Mucosa of rectum (tissue), 2 donors: ENCODE measurements at regions not wholly inside any gene's neighbourhood (a gene's known extent, or its start where the extent isn't known, plus 50 kb on each side); places are given as distances from the start of the nearest gene placed in this dataset.

ENCODE experiments used
- H3K27ac ChIP-seq, 2 donors: one replicate each; pipeline ENCODE4 v1.7.0; 2013; ENCODE audit warnings: inconsistent platforms in 2 of 2, low read depth in 2 of 2, low read length in 2 of 2
- H3K27me3 ChIP-seq, 2 donors: one replicate each; pipeline ENCODE4 v1.7.0; 2013; ENCODE audit warnings: low read length in 2 of 2; ENCODE audit not compliant: control insufficient read depth in 2 of 2, insufficient read depth in 2 of 2
- H3K36me3 ChIP-seq, 2 donors: one replicate each; pipeline ENCODE4 v1.7.0; 2013; ENCODE audit warnings: low read length in 2 of 2; ENCODE audit not compliant: control insufficient read depth in 2 of 2, insufficient read depth in 2 of 2
- H3K4me1 ChIP-seq, 2 donors: one replicate each; pipeline ENCODE4 v1.7.0; 2013; ENCODE audit warnings: low read length in 2 of 2, mild to moderate bottlenecking in 1 of 2; ENCODE audit not compliant: control insufficient read depth in 2 of 2, insufficient read depth in 2 of 2
- H3K4me3 ChIP-seq, 2 donors: one replicate each; pipeline ENCODE4 v1.7.0; 2013; ENCODE audit warnings: low read length in 2 of 2
- H3K9ac ChIP-seq, 2 donors: one replicate each; pipeline ENCODE4 v1.7.0; 2013; ENCODE audit warnings: low read length in 2 of 2, low read depth in 1 of 2, mild to moderate bottlenecking in 1 of 2
- H3K9me3 ChIP-seq, 2 donors: one replicate each; pipeline ENCODE4 v1.7.0; 2013; ENCODE audit warnings: low read length in 2 of 2; ENCODE audit not compliant: control insufficient read depth in 2 of 2
- donor health status: healthy.
- donor health status: Normal muscosa, but diverticular disease.

DNA sequence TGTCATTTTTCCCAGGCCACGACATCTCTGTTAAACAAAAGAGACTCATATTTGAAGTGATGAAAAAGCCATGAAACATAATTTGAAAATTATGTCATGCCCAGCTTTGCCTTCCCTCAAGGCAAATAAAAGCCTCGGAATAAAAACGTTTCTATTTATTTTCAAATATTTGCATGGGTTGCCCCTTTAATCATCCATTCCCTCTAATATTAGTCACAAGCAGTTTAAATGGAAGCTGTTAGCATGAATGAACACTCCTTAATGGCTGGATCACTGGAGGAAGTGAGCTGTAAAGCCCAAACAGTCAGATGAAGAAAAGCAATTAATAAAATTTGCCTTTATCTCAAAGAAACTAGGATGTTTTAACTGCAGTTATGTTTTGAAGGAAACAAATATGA, 69.3 kb upstream of the STMND1 start:
- H3K27ac ChIP-seq: peak overlapping the region; percentile 25 to 49
- H3K36me3 ChIP-seq: no peaks in the 10 kb centered on the region
- peaks cover 0 to 9% of the 10 kb centered on the region in 2 donors for H3K4me1 ChIP-seq
- no peak overlapping the region for H3K4me3 ChIP-seq
- H3K9ac ChIP-seq: no peak overlapping the region
- H3K27me3 ChIP-seq: no peaks in the 10 kb centered on the region
- no peaks in the 10 kb centered on the region for H3K9me3 ChIP-seq

DNA sequence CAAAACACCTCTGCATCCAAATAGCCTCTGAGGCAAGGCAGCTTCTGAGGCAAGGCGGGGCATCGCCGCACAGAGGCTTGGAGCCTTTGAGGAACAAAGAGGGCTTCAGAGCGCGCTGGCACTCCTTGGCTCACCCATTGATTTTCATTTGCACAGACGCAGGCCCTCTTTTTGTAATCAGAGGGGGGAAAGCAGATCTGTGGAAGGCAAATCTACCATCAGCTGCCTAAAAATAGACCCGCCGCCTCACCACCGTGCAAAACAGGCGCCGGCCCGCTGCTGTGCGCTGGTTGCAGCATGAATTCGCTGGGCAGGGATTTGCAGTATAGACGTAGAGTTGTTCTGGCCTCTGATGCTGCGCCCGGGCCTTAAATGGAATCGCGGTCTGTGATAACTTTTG, 69.9 kb upstream of the STMND1 start:
- Histone ChIP-seq H3K4me3 (no peak overlapping the region), H3K9ac (no peak overlapping the region), H3K36me3 (no peaks in the 10 kb centered on the region), H3K27me3 (no peaks in the 10 kb centered on the region), H3K4me1 (peaks cover 0 to 9% of the 10 kb centered on the region in 2 donors), H3K27ac (peak overlapping the region; percentile 5 to 25), H3K9me3 (no peaks in the 10 kb centered on the region)

DNA sequence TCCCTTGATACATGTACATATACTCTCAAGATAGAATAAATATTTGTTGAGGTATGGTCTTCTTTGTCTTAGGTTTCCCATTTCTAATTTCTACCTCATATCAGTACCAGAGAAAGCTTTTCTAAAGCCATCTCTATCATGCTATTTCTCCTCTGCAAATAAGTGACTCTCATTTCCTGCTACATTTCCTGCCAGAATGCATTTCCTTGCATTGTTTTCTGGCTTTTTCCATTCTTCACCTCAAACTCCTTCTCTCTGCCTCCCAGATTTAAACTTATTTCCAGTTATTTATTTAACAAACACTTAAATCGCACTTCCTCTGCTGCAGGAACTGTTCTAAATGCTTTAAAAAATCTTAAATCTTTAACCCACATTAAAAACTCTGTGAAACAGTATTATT, 74.4 kb upstream of the STMND1 start:
- Histone ChIP-seq H3K4me1 (no peaks in the 10 kb centered on the region), H3K27me3 (no peaks in the 10 kb centered on the region), H3K36me3 (no peaks in the 10 kb centered on the region), H3K9ac (no peak overlapping the region), H3K9me3 (no peaks in the 10 kb centered on the region), H3K27ac (no peak overlapping the region), H3K4me3 (no peak overlapping the region)

DNA sequence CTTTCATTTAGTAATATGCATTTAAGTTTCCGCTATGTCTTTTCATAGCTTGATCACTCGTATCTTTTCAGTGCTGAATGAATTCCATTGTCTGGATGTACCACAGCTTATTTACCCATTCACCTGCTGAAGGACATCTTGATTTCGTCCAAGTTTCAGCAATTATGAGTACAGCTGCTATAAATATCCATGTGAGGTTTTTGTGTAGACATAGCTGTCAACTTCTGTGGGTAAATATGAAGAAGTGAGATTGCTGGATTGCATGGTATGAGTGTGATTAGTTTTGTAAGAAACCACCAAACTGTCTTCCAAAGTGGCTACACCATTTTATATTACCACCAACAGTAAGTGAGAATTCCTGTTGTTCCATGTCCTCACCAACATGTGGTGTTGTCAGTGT, 79.2 kb upstream of the STMND1 start:
- Histone ChIP-seq H3K9me3 (no peaks in the 10 kb centered on the region), H3K27me3 (no peaks in the 10 kb centered on the region), H3K9ac (no peak overlapping the region), H3K36me3 (no peaks in the 10 kb centered on the region), H3K4me1 (no peaks in the 10 kb centered on the region), H3K27ac (no peak overlapping the region), H3K4me3 (no peak overlapping the region)

DNA sequence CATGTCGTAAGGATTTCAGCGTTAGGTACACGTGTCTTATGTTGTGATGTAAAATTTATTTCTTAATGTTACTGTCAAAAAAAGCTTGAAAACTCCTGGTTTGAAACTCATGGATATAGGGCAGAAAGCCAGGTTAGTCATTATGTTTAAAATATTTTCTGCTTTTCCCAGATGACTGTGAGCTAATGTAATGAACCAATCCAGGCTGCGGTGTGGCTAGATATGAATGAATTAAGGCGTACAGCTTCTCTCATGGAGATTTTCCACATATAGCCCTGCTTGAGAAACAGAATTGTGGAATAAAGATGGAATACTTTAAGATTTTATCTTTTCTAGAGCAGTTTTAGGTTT, 80.3 kb upstream of the STMND1 start:
- no peaks in the 10 kb centered on the region for H3K4me1 ChIP-seq
- H3K4me3 ChIP-seq: no peak overlapping the region
- no peak overlapping the region for H3K9ac ChIP-seq
- H3K27me3 ChIP-seq: no peaks in the 10 kb centered on the region
- no peaks in the 10 kb centered on the region for H3K36me3 ChIP-seq
- H3K27ac ChIP-seq: no peak overlapping the region
- no peaks in the 10 kb centered on the region for H3K9me3 ChIP-seq

DNA sequence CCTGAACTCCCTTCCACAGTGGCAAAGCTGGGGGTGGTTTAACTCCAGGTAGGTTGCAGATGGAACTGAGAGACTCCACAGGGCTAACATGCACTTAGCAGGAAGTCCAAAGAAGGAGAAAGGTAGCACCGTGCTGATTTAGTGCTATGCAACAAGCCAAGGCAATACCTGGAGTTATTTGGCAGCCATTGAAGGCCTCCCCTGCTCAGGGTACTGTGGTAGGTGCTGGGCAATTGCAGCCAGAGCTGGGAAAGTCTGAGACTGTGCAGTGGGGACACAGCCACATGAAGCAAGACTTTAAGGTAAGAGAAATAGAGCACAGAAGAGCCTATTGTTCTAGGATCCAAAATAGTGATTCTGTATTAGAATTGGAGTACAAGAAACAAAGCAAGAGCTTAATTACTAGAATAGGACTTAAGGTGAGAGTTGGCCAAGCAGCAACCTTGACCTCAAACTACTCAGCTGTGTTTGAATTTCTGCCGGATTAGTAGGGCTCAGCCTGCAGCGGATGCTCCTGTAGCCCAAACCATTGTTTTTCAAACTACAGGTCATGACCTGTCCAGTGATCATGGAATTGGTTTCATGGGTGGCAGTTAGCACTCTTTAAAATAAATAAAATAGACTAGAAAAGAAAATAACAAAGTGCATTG, 80.8 kb upstream of the STMND1 start:
- Histone ChIP-seq H3K9ac (no peak overlapping the region), H3K4me3 (no peak overlapping the region), H3K27me3 (no peaks in the 10 kb centered on the region)

DNA sequence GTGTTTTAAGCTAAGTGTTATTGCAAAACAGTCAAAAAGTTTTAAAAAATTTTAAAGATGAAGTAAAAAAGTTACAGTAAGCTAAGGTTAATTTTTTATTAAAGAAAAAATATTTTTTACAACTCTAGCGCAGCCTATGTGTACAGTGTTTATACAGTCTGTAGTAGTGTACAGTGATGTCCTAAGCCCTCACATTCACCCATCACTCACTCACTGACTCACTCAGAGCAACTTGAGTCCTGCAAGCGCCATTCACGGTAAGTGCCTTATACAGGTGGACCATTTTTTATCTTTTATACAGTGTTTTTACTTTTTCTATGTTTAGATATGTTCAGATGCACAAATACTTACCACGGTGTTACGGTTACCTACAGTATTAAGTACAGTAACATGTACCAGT, 83.4 kb upstream of the STMND1 start:
- H3K27me3 ChIP-seq: no peaks in the 10 kb centered on the region
- H3K9ac ChIP-seq: no peak overlapping the region
- H3K36me3 ChIP-seq: no peaks in the 10 kb centered on the region
- no peaks in the 10 kb centered on the region for H3K9me3 ChIP-seq
- H3K4me3 ChIP-seq: no peak overlapping the region
- H3K4me1 ChIP-seq: no peaks in the 10 kb centered on the region
- H3K27ac ChIP-seq: no peak overlapping the region

More for the DNA sequence above, 80.8 kb upstream of the STMND1 start:
- Histone ChIP-seq H3K36me3 (no peaks in the 10 kb centered on the region), H3K27ac (no peak overlapping the region), H3K4me1 (no peaks in the 10 kb centered on the region), H3K9me3 (no peaks in the 10 kb centered on the region)

DNA sequence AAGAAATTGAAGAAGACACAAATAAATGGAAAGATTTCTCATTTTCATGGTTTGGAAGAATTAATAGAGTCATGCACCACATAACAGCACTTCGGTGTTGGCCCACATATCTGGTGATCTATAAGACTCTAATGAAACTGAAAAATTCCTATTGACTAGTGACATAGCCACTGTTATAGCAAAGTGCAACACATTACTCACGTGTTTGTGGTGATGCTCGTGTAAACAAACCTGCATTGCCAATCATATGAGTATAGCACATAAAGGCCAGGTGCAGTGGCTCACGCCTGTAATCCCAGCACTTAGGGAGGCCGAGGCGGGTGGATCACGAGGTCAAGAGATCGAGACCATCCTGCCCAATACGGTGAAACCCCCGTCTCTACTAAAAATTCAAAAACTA, 84.4 kb upstream of the STMND1 start:
- H3K9me3 ChIP-seq: no peaks in the 10 kb centered on the region
- H3K4me1 ChIP-seq: no peaks in the 10 kb centered on the region
- H3K27me3 ChIP-seq: no peaks in the 10 kb centered on the region
- no peaks in the 10 kb centered on the region for H3K36me3 ChIP-seq
- H3K4me3 ChIP-seq: no peak overlapping the region
- H3K27ac ChIP-seq: no peak overlapping the region
- H3K9ac ChIP-seq: no peak overlapping the region

DNA sequence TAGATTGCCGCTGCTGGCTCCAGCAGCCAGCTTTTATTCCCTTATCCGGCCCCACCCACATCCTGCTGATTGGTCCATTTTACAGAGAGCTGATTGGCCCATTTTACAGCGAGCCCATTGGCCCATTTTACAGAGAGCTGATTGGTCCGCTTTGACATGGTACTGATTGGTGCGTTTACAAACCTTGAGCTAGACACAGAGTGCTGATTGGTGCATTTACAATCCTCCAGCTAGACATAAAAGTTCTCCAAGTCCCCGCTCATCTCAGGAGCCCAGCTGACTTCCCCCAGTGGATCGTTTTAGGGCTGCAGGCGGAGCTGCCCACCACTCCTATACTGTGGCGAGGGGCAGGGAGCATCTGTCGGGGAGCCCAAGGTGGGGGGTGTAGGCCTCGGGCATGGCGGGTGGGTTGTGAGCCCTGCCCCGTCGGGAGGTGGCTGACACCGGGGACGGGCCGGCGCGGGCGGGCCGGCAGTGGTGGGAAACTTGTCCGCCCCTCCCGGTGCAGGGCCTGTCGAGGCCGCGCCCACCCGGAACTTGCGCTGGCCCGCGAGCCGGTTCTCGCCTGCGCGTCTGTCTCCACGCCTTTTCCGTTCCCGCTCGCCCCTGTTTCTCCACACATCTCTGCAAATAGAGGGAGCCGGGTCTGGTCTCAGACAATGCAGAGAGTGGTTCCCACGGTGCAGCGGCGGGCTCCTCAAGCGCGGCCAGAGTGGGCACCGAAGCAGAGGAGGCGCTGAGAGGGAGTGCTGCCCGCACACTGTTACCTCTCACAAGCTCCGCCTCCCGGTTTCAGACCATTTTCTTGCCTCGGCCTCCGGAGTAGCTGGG, 86.1 kb upstream of the STMND1 start:
- no peak overlapping the region for H3K27ac ChIP-seq

DNA sequence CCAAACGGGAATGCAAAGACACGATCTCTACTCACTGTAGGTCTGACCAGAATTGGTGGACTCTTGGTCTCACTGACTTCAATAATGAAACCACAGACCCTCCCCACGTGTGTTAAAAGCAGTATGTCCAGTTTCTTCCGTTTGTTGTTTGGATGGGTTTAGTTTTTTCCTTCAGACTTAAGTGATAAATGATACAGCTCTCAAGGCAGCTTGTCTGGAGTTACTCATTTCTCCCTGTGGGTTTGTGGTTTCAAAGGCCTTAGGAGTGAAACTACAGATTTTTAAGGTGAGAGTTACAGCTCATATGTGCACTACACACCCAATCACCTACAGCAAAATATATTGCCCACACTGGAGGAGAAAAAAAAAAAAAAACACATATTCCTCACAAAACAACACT, 86.7 kb upstream of the STMND1 start:
- Histone ChIP-seq H3K36me3 (no peaks in the 10 kb centered on the region), H3K27me3 (no peaks in the 10 kb centered on the region), H3K27ac (no peak overlapping the region), H3K4me1 (no peaks in the 10 kb centered on the region), H3K9me3 (no peaks in the 10 kb centered on the region), H3K9ac (no peak overlapping the region), H3K4me3 (no peak overlapping the region)

More for the DNA sequence above, 86.1 kb upstream of the STMND1 start:
- no peaks in the 10 kb centered on the region for H3K36me3 ChIP-seq
- H3K4me1 ChIP-seq: no peaks in the 10 kb centered on the region
- peak overlapping the region in 1 of 2 donors; percentile 7 for H3K9ac ChIP-seq
- H3K9me3 ChIP-seq: no peaks in the 10 kb centered on the region
- peak overlapping the region; percentile 26 to 64 for H3K4me3 ChIP-seq
- H3K27me3 ChIP-seq: no peaks in the 10 kb centered on the region
